Small intestine (tissue), 7 donors: ENCODE measurements at regions not wholly inside any gene's neighbourhood (a gene's known extent, or its start where the extent isn't known, plus 50 kb on each side); places are given as distances from the start of the nearest gene placed in this dataset.

ENCODE experiments used
- DNase-seq, 2 donors: peaks; one replicate each; pipeline versions ENCODE4 v3.0.0 to v3.0.0-alpha.2; 2013
- FAIRE-seq: peaks from 2 replicates; lab custom pipeline; 2012; peaks lifted over from hg19 to GRCh38; lab: Jason Lieb, UNC
- H3K27ac ChIP-seq, 3 donors: one replicate each; pipeline ENCODE4 v1.5.1; 2013; ENCODE audit warnings: low read length in 2 of 3, mild to moderate bottlenecking in 2 of 3, control low read depth in 1 of 3, inconsistent platforms in 1 of 3, low read depth in 1 of 3, moderate library complexity in 1 of 3
- H3K27me3 ChIP-seq, 3 donors: one replicate each; pipeline ENCODE4 v1.6.1; 2013; ENCODE audit warnings: low read length in 3 of 3, inconsistent platforms in 1 of 3; ENCODE audit not compliant: control insufficient read depth in 3 of 3, insufficient read depth in 3 of 3
- H3K36me3 ChIP-seq, 3 donors: one replicate each; pipeline ENCODE4 v1.6.1; 2013; ENCODE audit warnings: low read length in 3 of 3, inconsistent platforms in 1 of 3, low read depth in 1 of 3, mild to moderate bottlenecking in 1 of 3, moderate library complexity in 1 of 3; ENCODE audit not compliant: control insufficient read depth in 3 of 3, insufficient read depth in 2 of 3
- H3K4me1 ChIP-seq, 3 donors: one replicate each; pipeline ENCODE4 v1.6.1; 2013; ENCODE audit warnings: low read length in 2 of 3, inconsistent platforms in 1 of 3, low read depth in 1 of 3, mild to moderate bottlenecking in 1 of 3, moderate library complexity in 1 of 3; ENCODE audit not compliant: control insufficient read depth in 3 of 3, insufficient read depth in 2 of 3
- H3K4me3 ChIP-seq, 3 donors: one replicate each; pipeline ENCODE4 v1.5.1; 2013; ENCODE audit warnings: low read length in 3 of 3, control low read depth in 1 of 3, inconsistent platforms in 1 of 3, low read depth in 1 of 3, mild to moderate bottlenecking in 1 of 3, moderate library complexity in 1 of 3
- H3K9me3 ChIP-seq, 2 donors: one replicate each; pipeline ENCODE4 v1.6.1; 2013; ENCODE audit warnings: low read depth in 1 of 2, low read length in 1 of 2; ENCODE audit not compliant: control insufficient read depth in 2 of 2, insufficient read depth in 1 of 2
- WGBS, 3 donors: extraction: QIAGEN DNeasy Blood & Tissue Kit; methylation state at CpG; one replicate each; pipeline ENCODE4 v1.1.7; 2013; 5-methylcytosine and 5-hydroxymethylcytosine counted together
- donor health status: healthy with polysubstance abuse.
- donor health status: control.
- donor health status: control.
- donor health status: Bipolar disorder and iron deficiency.
- donor health status: healthy.

DNA sequence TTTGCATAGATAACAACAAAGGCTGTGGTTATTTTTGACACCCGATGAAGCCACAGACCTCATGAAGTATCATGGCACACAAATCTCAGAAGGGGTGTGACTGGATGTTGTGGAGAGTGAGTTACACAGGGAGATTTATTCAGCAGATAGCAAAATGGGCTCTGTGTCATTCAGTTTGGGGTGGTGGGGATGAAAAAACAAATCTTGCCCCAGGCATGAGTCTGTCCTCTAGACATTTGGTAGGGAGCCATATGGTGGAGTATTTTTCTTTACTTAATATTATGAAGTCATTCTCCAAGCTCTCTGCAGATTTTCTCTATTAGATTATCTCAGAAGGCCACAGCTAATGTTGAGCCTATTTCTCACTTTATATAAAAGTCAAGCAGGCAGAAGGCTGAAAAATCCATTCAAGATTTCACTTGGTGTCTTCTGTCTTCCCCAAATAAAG lies 277.1 kb upstream of the TENM3 start:
- H3K4me3 ChIP-seq = no peak overlapping the region
- no peak overlapping the region for H3K27ac ChIP-seq
- H3K36me3 ChIP-seq = no peaks in the 10 kb centered on the region
- no peaks in the 10 kb centered on the region for H3K4me1 ChIP-seq
- FAIRE-seq = no peak
- 72 to 87% (median 78%) methylated on average over 1 of the region's 1 CpG for WGBS, 3 donors
- no peaks in the 10 kb centered on the region for H3K9me3 ChIP-seq
- no peak for DNase-seq
- H3K27me3 ChIP-seq = no peaks in the 10 kb centered on the region

DNA sequence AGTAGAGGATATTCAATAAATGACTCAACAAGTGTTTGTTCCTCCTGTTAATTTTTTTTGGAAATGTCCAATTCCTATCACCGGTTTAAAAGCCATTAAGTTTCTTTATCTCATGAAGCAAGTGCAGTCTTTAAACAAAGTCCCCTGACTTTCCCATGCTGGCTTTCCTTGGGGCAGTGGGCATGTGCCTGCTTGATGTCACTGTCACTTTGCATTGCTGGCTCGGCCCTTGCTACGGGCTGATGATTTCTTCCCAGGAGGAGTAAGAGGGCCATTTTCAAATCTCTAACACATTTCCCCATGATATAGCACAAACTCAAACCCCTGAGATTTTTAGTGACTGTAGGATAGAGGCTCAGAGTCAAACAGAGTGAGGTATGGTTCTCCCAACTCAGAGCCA lies 275.8 kb upstream of the TENM3 start:
- DNase-seq (no peak), FAIRE-seq (no peak)
- no peaks in the 10 kb centered on the region for H3K4me1 ChIP-seq
- H3K36me3 ChIP-seq = no peaks in the 10 kb centered on the region
- no peak overlapping the region for H3K27ac ChIP-seq
- H3K4me3 ChIP-seq = no peak overlapping the region
- no peaks in the 10 kb centered on the region for H3K9me3 ChIP-seq
- H3K27me3 ChIP-seq = no peaks in the 10 kb centered on the region
- 76 to 86% (median 80%) methylated on average over 3 of the region's 3 CpGs for WGBS, 3 donors

DNA sequence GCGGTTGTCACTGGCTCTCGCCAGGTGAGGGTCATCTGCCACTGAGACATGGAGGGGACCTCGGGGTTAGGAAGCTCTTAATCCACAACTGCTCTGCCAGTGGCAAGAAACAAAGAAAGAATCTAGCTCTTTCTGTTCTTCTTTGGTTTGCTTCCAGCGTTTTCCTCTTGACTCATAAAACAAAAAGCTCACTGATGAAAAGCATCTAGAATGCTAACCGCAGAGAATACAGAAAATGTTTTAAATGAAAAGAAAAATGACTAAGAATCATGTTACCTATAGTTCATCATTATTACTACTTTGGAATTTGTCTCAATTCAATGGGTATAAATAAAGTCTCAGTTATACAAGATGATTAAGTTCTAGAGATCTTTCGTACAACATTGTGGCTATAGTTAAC lies 274.8 kb upstream of the TENM3 start:
- DNase-seq (no peak), FAIRE-seq (no peak)
- 85 to 90% (median 87%) methylated on average over 6 of the region's 6 CpGs for WGBS, 3 donors
- Histone ChIP-seq H3K27ac (no peak overlapping the region), H3K36me3 (no peaks in the 10 kb centered on the region), H3K27me3 (no peaks in the 10 kb centered on the region), H3K9me3 (no peaks in the 10 kb centered on the region), H3K4me3 (no peak overlapping the region), H3K4me1 (no peaks in the 10 kb centered on the region)

DNA sequence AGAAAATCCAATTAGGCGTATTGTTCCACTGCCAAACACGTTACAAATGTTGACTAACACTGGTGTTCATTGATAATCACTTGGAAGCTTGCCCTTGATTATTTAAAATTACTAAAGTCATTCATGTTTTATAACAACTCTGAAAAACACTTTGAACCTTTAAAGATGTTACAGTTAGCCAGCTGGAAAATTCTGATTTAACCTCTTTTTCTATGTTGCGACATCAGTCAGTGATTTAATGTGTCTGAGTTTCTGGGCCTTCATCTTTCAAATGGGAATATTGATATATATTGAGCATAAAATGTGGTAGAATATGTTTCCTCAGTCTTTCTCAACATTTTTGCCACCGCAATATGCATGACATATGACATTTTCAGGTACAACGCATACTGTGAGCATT lies 274.1 kb upstream of the TENM3 start:
- Histone ChIP-seq H3K4me3 (no peak overlapping the region), H3K27ac (no peak overlapping the region), H3K27me3 (no peaks in the 10 kb centered on the region), H3K36me3 (no peaks in the 10 kb centered on the region), H3K4me1 (no peaks in the 10 kb centered on the region), H3K9me3 (peaks cover 0 to 5% of the 10 kb centered on the region in 2 donors)
- 75 to 81% (median 79%) methylated on average over 5 of the region's 5 CpGs for WGBS, 3 donors
- no peak for FAIRE-seq
- DNase-seq = no peak

DNA sequence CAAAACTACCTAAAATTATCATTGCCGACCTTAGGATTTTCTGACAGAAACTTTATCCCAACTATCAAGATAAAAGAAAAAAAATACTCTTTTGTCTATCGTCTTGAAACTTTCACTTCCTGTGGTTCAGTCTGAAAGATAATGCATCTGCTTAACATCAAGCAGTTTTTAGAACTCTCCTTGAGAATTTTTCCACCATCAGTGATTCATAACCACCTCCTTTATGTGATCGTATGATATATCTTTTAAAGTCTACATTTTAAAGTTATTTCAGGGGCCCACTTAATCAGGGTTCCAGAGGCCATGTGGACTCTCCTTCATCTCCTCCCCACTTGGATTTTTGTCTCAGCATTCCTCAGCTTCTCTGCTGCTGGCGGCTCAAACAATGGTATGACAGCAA lies 272.8 kb upstream of the TENM3 start:
- Histone ChIP-seq H3K27me3 (no peaks in the 10 kb centered on the region), H3K4me1 (no peaks in the 10 kb centered on the region), H3K36me3 (no peaks in the 10 kb centered on the region), H3K9me3 (peaks cover 0 to 5% of the 10 kb centered on the region in 2 donors), H3K4me3 (no peak overlapping the region), H3K27ac (no peak overlapping the region)
- FAIRE-seq = no peak
- WGBS, 3 donors = 66 to 74% (median 73%) methylated on average over 4 of the region's 4 CpGs
- no peak for DNase-seq

DNA sequence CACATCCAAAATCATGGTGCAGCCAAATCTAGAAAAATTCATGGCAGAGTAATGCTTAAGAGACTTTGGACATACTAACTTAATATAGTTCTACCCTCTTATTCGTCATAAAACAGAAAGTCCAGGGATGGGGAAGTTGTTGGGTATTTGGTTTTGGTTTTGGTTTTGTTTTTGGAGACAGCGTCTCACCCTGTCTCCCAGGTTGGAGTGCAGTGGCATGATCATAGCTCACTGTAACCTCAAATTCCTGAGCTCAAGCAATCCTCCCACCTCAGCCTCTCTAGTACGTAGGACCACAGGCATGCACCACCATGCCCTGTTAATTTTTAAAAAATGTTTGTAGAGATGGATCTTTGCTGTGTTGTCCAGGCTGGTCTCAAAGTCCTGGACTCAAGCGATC lies 271.8 kb upstream of the TENM3 start:
- Histone ChIP-seq H3K27me3 (no peaks in the 10 kb centered on the region), H3K4me1 (no peaks in the 10 kb centered on the region), H3K9me3 (peaks cover 0 to 5% of the 10 kb centered on the region in 2 donors), H3K27ac (no peak overlapping the region), H3K36me3 (no peaks in the 10 kb centered on the region), H3K4me3 (no peak overlapping the region)
- FAIRE-seq (no peak), DNase-seq (peak in 1 of 2 donors; percentile 11)
- 42 to 63% (median 43%) methylated on average over 4 of the region's 4 CpGs for WGBS, 3 donors

DNA sequence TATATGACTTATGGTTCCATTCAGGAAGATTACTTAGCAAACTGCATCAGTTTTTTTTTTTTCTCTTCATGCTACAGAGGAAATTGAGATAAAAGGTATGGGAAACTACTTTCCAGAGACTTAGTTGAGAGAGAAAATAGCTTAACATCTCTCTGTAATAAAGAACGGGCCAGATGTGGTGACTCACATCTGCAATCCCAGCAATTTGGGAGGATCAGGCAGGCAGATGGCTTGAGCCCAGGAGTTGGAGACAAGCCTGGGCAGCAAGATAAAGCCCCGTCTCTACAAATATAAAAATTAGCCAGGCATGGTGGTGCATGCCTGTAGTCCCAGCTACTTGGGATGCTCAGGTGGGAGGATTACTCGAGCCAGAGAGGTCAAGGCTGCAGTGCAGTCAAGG lies 271.2 kb upstream of the TENM3 start:
- no peak overlapping the region for H3K4me3 ChIP-seq
- DNase-seq (no peak), FAIRE-seq (no peak)
- H3K9me3 ChIP-seq = peaks cover 0 to 5% of the 10 kb centered on the region in 2 donors
- H3K4me1 ChIP-seq = no peaks in the 10 kb centered on the region
- H3K27ac ChIP-seq = no peak overlapping the region
- no peaks in the 10 kb centered on the region for H3K36me3 ChIP-seq
- WGBS, 3 donors = 76 to 79% (median 78%) methylated on average over 3 of the region's 3 CpGs
- no peaks in the 10 kb centered on the region for H3K27me3 ChIP-seq

DNA sequence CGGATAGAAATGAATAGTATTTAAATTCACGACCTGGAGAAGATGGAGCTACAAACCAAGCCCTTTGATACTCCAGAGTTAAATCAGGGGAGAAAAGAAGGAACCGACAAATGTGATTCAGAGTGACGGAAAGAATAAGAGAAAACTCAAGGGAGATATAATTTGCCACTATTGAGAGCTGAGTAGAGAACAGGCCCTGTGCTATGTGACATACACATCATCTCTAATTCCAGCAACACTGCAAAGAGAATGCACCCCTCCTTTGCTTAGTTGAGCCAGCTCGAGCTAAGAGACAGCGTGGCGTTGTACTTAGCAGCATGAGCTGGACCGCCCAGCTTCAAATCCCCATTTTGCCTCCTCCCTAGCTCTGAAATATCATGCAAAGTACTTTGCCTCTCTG lies 266.4 kb upstream of the TENM3 start:
- Histone ChIP-seq H3K36me3 (no peaks in the 10 kb centered on the region), H3K4me3 (no peak overlapping the region), H3K27ac (no peak overlapping the region), H3K27me3 (no peaks in the 10 kb centered on the region), H3K4me1 (no peaks in the 10 kb centered on the region), H3K9me3 (peaks cover 0 to 5% of the 10 kb centered on the region in 2 donors)
- DNase-seq (no peak), FAIRE-seq (no peak)
- WGBS, 3 donors = 90 to 95% (median 90%) methylated on average over 8 of the region's 8 CpGs

DNA sequence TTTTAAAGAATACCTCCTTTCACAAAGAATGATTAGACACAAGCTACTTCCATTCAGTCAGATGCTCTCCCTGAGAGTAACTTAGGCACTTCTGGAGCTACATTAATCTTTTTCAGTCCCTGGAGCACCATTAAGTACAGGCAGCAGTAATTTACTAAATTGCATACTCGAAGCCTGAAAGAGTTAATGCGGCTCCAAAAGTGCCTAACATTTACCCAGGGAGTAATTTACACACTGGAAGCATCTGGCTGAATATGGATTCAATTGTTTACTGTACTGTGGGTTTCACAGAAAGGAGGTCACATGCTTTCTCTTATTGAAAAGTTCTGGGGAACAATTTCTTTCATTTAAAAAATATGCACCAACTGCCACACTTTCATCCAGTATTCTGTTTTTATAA lies 260.8 kb upstream of the TENM3 start:
- no peaks in the 10 kb centered on the region for H3K9me3 ChIP-seq
- H3K27ac ChIP-seq = no peak overlapping the region
- no peak for FAIRE-seq
- no peaks in the 10 kb centered on the region for H3K4me1 ChIP-seq
- H3K4me3 ChIP-seq = no peak overlapping the region
- no peaks in the 10 kb centered on the region for H3K27me3 ChIP-seq
- DNase-seq = no peak
- H3K36me3 ChIP-seq = no peaks in the 10 kb centered on the region
- WGBS, 3 donors = 59 to 80% (median 80%) methylated on average over 2 of the region's 2 CpGs
